Fibroblast of lung (primary cell): ENCODE measurements at regions not wholly inside any gene's neighbourhood (a gene's known extent, or its start where the extent isn't known, plus 50 kb on each side); places are given as distances from the start of the nearest gene placed in this dataset.

Experiments
- DNase-seq, 2 donors: peaks; one replicate each; pipeline versions ENCODE4 v3.0.0 to v3.0.0-alpha.2; 2010; ENCODE audit warnings: low read depth in 2 of 2
- H2AFZ ChIP-seq: 2 replicates; pipeline ENCODE4 v1.5.1; 2012; ENCODE audit warnings: low read length, control low read depth, inconsistent platforms
- H3K27ac ChIP-seq: 2 replicates; pipeline ENCODE4 v1.5.1; 2011; ENCODE audit warnings: low read length, control low read depth; ENCODE audit not compliant: insufficient read depth
- H3K27me3 ChIP-seq: 2 replicates; pipeline ENCODE4 v1.5.1; 2011; ENCODE audit warnings: mild to moderate bottlenecking, low read length; ENCODE audit not compliant: control insufficient read depth, insufficient read depth
- H3K36me3 ChIP-seq: 2 replicates; pipeline ENCODE4 v1.5.1; 2011; ENCODE audit warnings: low read length; ENCODE audit not compliant: control insufficient read depth, insufficient read depth
- H3K4me1 ChIP-seq: 2 replicates; pipeline ENCODE4 v1.5.1; 2011; ENCODE audit warnings: low read length; ENCODE audit not compliant: control insufficient read depth, insufficient read depth; ENCODE audit errors: extremely low read depth
- H3K4me2 ChIP-seq: 2 replicates; pipeline ENCODE4 v1.5.1; 2011; ENCODE audit warnings: low read length, control low read depth; ENCODE audit not compliant: insufficient read depth; ENCODE audit errors: extremely low read depth
- H3K4me3 ChIP-seq, 4 experiments: fragments of 200-600 bp in 1 of 4; sonication (generic) in 1 of 4; replicated peaks in 1 of 4; 2 replicates each; pipeline ENCODE4 v1.5.1; 2011 to 2016; ENCODE audit warnings: low read length in 4 of 4, low read depth in 3 of 4, mild to moderate bottlenecking in 3 of 4, control low read depth in 2 of 4, inconsistent platforms in 1 of 4, mixed read lengths in 1 of 4; ENCODE audit not compliant: insufficient read depth in 1 of 4; ENCODE audit errors: control extremely low read depth in 1 of 4
- H3K79me2 ChIP-seq: 2 replicates; pipeline ENCODE4 v1.5.1; 2012; ENCODE audit warnings: mild to moderate bottlenecking, low read length, inconsistent platforms; ENCODE audit not compliant: control insufficient read depth, insufficient read depth
- H3K9ac ChIP-seq: 2 replicates; pipeline ENCODE4 v1.5.1; 2011; ENCODE audit warnings: mild to moderate bottlenecking, low read length, control low read depth; ENCODE audit not compliant: insufficient read depth
- H3K9me3 ChIP-seq: 2 replicates; pipeline ENCODE4 v1.5.1; 2012; ENCODE audit warnings: low read depth, low read length; ENCODE audit not compliant: control insufficient read depth, insufficient read depth
- H4K20me1 ChIP-seq: 2 replicates; pipeline ENCODE4 v1.5.1; 2011; ENCODE audit warnings: low read length; ENCODE audit not compliant: control insufficient read depth, insufficient read depth; ENCODE audit errors: extremely low read depth
- CTCF ChIP-seq, 2 donors: IDR thresholded peaks in 1 of 2; conservative IDR thresholded peaks in 1 of 2; 1 replicate in 1 of 2; 2 replicates in 1 of 2; pipeline ENCODE4 v1.5.1; 2011 to 2012; ENCODE audit warnings: low read length in 2 of 2, control low read depth in 1 of 2, inconsistent platforms in 1 of 2, low read depth in 1 of 2, mild to moderate bottlenecking in 1 of 2
- EZH2 ChIP-seq: IDR thresholded peaks from 2 replicates; pipeline ENCODE4 v1.5.1; 2012; ENCODE audit warnings: low read length, control low read depth, mild to moderate bottlenecking; ENCODE audit errors: missing control alignments

- H3K9ac ChIP-seq: no peak overlapping the region
- no peaks in the 10 kb centered on the region for H3K9me3 ChIP-seq
- no peaks in the 10 kb centered on the region for H3K79me2 ChIP-seq
- no peaks in the 10 kb centered on the region for H4K20me1 ChIP-seq
- no peaks in the 10 kb centered on the region for H3K36me3 ChIP-seq
- no peak overlapping the region for H2AFZ ChIP-seq
- no peak overlapping the region for H3K27ac ChIP-seq
- H3K4me3 ChIP-seq: no peak overlapping the region
- no peak for TF ChIP-seq EZH2
- TF ChIP-seq CTCF (conservative IDR thresholded peaks at IDR 0.05 in 1 of 2, IDR thresholded peaks at IDR 0.05 in 1 of 2; ENCODE audit: low read depth in 1 of 2, low read length in 2 of 2): no peak
- H3K4me1 ChIP-seq: no peaks in the 10 kb centered on the region
- no peak for DNase-seq
- H3K27me3 ChIP-seq: no peaks in the 10 kb centered on the region
- H3K4me2 ChIP-seq: no peak overlapping the region
Observed at GRCh38 chr10:63829020-63829419, 307.8 kb downstream of the REEP3 start.

GRCh38 chr10:63829573-63830149, 308.5 kb downstream of the REEP3 start:
- Histone ChIP-seq H3K9me3 (no peaks in the 10 kb centered on the region), H3K36me3 (no peaks in the 10 kb centered on the region), H2AFZ (no peak overlapping the region), H3K4me2 (no peak overlapping the region), H3K79me2 (no peaks in the 10 kb centered on the region), H4K20me1 (no peaks in the 10 kb centered on the region), H3K9ac (no peak overlapping the region), H3K27me3 (no peaks in the 10 kb centered on the region), H3K27ac (no peak overlapping the region), H3K4me3 (no peak overlapping the region), H3K4me1 (no peaks in the 10 kb centered on the region)
- TF ChIP-seq CTCF (conservative IDR thresholded peaks at IDR 0.05 in 1 of 2, IDR thresholded peaks at IDR 0.05 in 1 of 2; ENCODE audit: low read depth in 1 of 2, low read length in 2 of 2): no peak
- TF ChIP-seq EZH2: no peak
- no peak for DNase-seq

- Histone ChIP-seq H2AFZ (no peak overlapping the region), H4K20me1 (no peaks in the 10 kb centered on the region), H3K79me2 (no peaks in the 10 kb centered on the region), H3K4me2 (no peak overlapping the region), H3K9me3 (no peaks in the 10 kb centered on the region), H3K9ac (no peak overlapping the region), H3K27ac (no peak overlapping the region), H3K36me3 (no peaks in the 10 kb centered on the region), H3K4me3 (no peak overlapping the region), H3K4me1 (no peaks in the 10 kb centered on the region), H3K27me3 (no peaks in the 10 kb centered on the region)
- DNase-seq: no peak
- no peak for TF ChIP-seq EZH2
- TF ChIP-seq CTCF (conservative IDR thresholded peaks at IDR 0.05 in 1 of 2, IDR thresholded peaks at IDR 0.05 in 1 of 2; ENCODE audit: low read depth in 1 of 2, low read length in 2 of 2): no peak
Observed at GRCh38 chr10:63832686-63833085, 311.5 kb downstream of the REEP3 start.
